ENCODE measurements at regions not wholly inside any gene's neighbourhood (a gene's known extent, or its start where the extent isn't known, plus 50 kb on each side); places are given as distances from the start of the nearest gene placed in this dataset.

DNA sequence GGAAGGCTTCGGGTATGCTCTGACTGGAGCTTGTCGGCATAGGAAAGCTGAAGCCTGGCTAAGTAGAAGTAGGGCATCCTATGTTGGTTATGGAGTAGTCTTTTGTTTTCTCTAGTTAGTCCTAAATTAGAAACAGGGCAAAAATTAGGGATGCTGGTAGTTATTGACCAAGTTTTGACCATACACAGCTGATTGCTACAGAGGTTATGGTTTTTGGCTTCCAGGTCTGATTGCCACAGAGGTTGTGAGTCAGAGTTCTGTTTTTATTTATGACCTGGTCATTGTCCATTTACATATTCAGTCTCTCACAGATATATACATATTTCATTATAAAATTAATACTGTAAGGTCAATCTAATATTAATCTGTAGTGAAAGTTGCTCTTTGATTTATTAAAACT is 219.2 kb downstream of the FSCB start:
- no peak for DNase-seq

DNA sequence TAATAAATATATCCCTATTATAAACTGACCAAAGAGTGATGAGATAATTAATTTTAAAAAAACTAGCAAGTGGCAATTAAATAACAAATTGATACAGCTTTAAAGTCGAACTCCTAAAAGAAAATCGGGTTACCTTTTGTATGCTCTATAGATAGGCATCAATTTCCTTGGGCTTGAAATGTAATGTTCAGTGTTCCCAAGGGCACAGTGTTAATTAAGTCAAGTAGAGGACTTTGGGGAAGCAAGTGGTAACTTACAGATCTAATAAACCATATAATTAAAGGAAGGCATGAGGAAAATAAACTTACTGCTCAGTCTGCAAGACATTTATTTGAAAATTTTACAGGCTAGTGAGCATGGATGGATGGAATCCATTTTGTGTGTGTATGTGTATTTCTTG is 220.9 kb downstream of the FSCB start:
- no peak for DNase-seq

DNA sequence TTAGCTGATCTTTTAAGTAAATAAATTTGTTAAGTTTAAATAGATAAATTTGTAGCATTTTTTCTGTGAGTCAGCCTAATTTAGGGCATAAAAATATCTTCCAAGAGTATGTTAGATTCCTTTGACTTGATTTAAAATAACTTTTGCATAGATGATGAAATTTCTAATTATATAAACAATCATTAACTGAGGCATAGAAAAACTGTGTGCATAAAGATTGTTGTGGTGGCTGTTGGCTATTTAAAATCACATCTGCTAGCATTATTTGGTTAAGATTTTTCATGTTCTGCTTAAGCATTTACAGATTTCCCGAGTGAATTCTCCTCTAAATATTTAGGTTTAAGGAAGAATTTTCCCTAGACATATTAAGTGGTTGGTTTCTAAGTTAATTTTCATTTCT is 223.2 kb downstream of the FSCB start:
- no peak for DNase-seq

DNA sequence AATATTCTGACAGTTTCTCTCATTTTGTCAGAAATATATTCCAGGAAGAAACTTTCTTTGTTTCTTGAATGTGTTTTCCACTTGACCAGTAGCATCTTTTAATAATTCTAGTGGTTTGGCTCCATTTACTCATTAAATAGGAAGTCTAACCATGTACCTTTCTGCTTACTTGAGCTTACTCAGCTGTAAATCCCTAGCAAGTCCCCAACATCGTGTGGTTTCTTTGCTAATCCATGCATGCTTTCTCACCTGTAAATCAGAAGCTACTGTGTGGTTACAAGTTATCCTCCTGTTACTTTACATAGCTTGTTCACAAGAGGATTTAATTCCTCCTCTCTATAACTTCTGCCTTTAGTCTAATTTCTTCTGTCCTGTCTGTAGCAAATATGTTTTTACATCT is 227.7 kb downstream of the FSCB start:
- no peak for DNase-seq

DNA sequence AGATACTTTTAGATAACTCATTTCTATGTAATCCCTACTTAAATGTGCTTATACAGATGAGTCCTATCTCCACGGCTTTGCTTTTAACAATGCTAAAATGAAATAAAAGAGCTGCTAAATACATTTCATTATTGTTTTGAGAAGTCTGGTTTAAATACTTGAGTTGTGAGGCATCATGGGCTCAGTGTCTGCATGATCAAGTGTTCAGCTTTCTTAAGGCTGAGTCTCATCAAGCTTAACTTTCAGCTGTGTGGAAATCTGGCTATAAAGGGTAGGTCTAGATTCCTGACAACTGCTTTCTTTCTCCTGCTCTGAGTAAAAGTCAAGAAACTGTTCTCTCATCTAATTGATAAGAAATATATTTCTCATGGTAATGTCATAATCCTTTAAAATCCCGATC is 235.4 kb downstream of the FSCB start:
- no peak for DNase-seq

DNA sequence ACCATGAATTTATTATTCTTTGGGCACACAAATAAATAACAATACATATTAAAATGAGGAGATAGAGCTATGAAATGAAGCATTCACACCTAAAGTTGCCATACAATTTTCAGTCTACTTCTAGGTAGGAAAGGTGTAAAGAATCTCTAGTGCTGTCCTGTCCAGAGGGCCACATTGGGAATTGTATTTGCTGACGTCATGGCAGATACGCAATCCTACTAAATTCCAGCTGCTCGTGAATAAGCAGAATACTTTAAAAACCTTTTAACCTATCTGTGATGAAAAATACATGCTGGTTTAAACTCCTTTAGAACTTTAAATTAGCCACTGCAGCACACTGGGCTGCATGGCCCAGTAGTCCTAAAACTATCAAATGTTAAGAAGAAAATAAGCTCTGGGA is 236.1 kb downstream of the FSCB start:
- no peak for DNase-seq

DNA sequence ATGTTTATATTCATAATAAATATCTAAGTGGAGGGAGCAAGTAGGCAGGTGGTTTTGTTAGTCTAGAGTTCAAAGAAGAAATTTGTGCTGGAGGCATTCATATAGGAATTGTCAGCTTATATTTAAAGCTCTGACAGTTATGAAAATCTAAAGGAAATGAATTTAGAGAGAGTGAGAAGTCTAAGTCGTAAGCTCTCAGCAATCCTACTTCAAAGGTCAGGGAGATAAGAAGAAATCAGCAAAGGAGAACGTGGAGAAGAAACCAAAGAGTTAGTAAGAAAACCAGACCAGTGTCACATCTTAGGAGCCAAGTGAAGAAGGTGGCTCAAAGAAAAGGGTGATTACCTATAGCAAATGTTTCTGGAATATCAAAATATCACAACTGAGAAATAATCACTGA is 241.8 kb downstream of the FSCB start:
- no peak for DNase-seq

DNA sequence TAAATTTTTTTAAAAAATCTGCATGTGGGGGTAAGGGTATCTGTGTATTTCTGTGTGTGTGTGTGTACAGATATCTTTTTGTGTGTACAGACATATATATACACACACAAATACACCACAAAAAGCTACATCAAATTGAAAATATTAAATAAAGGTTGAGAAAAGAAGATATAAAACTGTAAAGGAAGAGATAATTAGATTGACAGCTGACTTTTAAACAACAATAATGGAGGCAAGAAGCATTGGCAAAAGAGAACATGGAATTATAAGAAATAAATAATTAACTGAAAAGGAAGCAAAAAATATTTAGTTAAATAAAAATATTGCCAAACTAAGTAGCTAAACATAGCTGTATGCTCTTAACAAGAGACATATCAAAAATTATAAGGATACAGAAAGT is 291.4 kb downstream of the FSCB start:
- no peak for DNase-seq

DNA sequence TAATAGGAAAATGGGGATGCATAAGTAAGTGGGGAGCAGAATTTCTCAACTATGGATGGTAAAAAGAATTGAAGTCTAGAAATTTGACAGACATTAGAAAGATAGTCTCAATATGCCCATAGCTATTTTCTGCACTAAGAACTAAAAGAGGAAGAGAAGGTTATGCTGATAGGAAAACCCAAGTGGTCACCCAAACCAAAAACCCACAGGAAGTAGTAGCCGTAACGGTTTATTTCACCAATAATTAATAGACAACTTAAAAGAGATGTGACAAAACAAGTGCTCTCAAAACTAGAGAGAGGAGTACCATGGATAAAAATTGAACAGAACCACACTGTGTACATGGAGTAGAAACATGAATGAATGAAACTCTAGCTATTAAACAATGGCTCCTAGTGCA is 295.4 kb downstream of the FSCB start:
- no peak for DNase-seq

DNA sequence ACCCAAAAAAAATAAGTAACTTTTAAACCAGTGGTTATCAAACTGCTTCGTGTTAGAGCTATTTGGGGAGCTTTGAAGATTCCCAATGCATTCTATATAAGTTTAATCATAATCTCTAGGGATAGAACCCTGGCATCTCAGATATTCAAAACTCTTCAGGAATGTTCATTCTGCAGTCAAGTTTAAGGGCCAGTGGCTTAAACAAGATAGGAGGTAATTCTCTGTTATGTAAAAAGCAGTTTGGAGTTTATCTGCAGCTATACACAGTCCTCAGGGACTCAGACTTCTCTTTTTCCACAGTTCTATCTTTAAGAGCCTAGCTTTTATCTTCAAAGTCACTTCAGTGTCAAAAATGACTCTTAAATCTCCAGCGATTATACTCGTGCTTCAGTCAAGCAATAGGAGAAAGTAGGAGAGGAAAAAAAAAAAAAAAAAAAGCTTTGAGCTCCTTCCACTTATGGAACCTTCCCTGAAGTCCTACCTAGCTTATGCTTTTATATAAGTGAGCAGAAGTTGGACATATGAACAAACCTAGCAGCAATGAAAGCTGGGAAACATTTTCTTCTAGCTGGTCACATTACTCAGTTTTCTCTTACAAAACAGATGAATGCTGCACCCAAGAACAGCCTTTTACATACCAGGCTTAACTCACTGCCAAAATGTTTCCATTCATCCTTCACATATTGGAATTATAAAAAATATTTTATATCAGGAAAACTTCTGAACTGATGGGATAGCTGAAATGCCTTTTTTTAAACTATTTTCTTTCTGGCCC is 302.8 kb downstream of the FSCB start:
- no peak for DNase-seq

DNA sequence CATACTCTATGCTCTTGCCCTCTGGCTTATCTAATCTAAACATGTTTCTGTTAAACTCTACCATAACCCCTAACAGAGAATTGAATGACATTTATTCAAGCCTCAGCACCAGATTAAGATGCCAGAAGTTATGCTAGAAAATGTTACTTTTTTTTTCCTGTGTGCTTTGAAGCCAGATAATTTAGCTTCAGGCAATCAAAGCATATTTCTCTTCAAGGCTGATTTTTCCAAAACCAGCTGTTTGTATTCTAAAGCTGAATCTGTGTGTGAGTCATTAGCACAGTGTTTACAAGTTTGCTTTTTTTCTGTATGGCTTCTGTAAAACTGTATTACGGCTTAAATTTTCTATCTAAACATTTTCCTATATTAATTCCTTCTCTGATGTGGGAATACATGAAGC is 326.1 kb downstream of the FSCB start:
- DNase-seq, result no peak

DNA sequence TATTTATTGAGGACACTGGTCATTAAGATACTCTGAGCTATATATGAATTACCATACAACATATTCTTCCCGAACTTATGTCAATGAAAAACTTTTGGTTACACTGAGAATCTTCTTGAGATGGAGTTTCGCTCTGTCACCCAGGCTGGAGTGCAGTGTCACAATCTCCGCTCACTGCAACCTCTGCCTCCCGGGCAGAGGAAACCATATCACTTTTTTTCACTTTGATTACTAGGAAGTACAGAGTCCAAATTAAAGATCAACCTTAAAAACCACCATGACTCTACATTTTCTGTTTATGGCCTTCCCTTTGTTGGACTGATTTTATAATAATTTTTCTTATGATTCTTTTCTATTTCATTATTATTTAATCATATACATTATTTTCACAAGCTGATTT is 336.5 kb downstream of the FSCB start:
- no peak for DNase-seq

DNA sequence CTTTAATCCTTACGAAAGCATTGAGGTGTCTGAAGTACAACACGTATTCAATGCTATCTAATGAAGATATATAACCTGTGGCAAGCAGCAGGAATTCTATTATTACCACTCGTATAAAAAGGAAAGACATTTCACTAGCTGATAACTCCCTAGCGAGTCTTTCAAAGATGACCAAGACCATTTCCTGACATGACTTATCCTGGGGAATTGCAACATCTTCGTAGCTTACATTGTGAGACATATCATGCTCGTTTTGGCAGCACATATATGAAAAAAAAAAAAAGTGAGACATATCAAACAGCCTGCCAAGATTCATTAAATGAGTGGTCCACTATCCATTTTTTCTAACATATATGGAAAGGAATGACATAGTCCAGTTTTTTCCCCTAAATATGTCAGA is 337.0 kb downstream of the FSCB start:
- DNase-seq, result no peak

DNA sequence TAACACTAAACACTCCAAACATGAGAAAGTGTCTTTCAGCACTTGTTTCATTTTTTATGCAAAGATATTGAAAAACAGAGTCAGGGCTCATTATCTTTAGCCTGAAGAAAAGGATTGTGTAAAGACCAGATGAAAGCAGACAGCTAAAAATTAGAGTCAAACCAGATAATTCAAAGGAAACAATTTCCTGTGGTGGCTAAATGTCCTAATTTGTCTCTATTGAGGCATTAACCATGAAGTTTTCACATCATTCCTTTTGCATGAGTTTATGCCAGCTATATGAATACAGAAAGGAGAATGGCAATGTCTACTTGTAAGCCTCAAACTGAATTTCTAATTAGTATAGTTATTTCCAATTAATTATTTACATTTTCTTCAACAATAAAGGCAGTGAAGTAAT is 338.5 kb downstream of the FSCB start:
- no peak for DNase-seq

DNA sequence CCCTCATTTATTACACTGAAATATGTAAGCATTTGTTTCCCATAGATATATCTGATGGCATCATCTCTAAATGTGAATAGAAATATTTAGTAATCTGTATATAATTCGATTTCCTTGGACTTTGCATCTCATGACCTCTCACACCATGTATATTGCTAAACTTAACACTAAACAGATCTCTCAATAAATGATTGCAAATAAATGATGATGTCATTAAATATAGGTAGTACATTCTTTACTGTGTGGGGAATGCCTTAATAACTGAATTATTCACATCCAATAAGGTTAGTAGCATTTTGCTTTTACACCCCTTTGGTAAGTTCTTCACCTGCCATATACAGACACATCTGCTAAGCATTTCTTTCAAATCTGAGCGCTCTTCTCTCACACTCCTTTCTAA is 340.5 kb downstream of the FSCB start:
- DNase-seq, result no peak

DNA sequence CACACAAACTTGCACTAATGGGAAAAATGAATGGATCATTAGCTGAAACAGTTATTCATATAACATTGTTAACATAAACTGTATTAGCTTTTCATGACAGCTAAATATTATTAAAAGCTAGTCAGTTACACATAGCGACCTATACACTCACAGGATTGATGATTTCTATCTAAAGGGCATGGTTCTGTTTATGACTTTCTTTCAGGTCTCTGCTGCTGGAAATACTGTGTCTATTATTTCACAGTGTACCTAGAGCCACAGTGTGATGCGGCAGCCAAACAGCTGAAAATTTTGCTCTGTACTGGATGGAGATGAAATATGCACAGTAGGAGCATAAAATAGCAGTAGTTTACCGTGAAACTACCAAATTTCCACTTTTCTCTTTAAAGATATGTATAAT is 341.1 kb downstream of the FSCB start:
- DNase-seq, result no peak

DNA sequence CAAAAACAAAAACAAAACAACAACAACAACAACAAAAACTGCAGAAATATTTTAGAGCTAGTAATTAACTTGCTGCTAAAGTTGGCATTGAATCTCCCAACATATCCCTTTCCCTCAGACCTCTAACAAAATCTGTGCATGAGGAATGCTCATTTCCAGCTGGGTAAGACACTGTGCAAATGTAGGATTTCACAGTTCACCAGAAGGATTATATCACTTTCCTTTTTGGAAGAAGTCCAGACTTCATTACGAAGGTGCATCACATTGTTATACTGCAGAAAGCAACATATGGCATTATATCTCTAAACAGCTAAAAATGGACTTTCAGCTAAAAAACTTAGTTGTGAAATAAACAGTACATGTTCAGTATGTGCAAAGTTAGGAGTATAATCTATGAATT is 341.8 kb downstream of the FSCB start:
- peak; percentile 23 for DNase-seq

DNA sequence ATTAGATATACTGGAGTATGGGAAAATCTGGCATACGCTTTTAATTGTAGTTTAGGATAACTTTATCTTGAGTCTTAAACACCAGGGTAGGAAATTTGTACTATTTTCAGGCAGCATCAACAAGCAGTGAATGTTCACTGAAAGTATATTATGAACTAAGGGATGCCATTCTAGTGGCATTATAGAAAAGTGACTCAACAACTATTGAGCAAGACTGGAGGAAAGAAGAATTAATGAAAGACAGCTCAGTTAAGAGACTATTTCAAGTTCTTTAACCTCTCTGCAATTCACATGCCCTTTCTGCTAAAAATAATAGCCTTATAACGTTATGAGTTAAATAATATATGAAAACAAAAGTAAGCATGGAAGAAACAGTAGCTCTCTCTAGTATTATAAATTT is 343.1 kb downstream of the FSCB start:
- no peak for DNase-seq

DNA sequence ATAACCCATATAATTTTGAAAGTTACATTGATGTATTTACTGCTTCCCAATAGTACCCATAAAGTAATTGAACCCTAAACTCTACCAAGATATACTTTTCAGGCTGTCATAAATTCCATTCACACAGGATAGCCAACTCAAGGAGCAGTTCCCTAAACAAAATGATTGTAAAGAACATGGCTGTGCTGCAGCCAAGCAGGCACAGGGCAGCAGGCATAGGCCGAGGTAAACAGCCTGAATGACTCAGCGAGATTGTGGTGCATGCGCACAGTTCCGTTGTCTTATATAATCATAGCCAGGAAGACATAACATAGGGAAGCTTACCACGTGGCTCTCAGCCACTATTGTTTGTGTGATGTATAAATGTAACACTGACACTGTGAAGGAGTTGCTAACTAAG is 344.9 kb downstream of the FSCB start:
- DNase-seq, result no peak

DNA sequence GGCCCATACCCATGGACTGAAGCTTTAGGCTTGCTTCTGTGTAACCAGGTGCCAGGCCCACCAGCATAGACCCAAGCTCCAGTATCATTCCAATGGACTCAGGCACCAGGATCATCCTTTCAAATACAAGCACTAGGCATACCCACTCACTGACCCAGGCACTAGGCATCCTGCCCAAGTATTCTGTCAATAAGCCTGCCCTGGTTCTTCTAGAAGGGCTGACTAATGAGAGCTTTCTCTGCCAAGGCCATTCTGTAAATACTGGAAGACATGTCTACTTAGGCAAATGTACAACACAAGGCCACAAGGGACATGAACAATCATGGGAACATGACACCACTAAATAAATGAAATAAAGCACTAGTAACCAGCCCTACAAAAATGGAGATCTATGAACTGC is 352.2 kb downstream of the FSCB start:
- DNase-seq, result no peak

DNA sequence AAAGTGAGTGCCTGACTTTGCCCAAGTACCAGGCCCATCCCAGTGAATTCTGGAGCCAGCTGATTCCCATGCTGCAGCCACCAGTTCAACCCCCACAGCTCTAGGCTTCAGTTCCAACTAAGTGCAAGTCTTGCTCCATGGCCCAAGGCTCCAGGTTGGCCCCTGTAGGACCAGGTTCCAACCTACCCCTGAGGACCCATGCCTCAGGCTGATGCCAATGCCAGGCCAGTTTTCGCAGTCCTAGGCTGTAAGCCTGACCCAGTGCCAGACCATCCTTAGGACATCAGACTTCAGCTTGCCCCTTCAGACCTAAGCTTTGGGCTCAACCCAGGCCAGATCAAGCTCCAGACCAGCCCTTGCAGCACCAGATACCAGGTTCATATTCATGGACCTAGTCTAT is 352.6 kb downstream of the FSCB start:
- no peak for DNase-seq

DNA sequence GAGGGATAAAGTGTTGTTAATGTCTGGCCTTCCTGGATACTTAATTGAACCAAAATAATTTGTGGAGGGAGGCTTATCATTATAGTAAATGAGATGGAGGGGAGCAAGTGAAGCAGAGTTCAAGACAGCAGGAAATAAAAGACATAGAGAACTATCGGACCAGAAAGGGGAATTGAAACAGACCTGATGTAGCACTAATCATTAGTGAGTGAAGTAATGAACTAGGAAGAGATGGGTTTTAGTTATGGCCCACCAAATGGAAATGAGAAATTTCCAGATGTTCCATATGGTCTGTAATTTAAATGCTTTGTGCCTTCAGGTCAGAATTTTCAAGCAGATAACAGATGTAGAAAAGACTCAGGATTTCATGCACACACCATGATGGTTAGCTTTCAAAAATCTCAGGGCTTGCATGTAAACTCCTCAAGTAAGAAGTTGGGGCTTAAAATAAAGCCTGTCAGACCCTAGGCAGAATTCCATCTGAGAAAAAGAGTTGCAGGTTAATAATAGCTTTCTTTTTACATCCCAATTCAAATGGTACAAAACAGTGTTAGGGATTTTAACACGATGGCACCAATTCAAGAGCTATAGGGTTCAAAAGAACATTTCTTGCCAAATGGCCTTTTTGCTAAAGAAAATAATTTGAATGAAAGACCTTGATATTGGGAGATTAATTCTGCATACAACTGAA is 355.8 kb downstream of the FSCB start:
- no peak for DNase-seq

DNA sequence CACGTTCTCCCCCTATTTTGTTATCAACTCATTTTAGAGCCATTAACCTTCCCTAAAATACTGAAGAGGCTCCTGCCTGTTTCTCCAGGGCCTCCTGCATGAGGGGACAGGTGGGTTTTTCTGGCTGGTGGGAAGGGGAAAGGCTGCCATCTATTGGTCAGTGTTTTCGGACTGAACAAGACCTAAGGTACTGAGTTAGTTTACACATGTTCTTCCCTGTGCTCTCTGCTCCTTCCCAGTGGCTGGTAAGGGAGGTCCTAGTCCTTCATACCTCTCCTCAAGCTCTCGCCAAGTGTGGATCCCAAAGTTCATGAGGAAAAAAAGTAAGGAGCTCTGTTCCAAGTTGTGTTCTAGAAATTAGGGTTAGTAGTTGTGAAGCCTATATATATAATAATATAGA is 357.5 kb downstream of the FSCB start:
- DNase-seq, result peak; percentile 63

DNA sequence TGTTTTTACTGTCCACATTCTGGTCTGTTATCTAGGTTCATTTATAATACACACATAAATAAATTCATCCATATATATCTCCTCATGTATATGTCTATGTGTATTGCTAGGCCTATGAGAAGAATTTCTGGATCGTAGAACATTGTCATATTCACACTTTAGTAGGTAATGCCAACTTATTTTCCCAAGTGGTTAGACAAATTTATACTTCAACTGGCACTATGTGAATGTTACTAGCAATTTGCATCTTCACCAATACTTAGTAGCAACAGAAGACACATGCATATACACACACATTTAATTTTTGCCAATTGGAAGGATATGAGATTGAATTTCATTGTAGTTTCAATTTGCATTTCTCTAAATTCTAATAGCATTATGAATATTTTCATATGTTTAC is 365.1 kb downstream of the FSCB start:
- no peak for DNase-seq

DNA sequence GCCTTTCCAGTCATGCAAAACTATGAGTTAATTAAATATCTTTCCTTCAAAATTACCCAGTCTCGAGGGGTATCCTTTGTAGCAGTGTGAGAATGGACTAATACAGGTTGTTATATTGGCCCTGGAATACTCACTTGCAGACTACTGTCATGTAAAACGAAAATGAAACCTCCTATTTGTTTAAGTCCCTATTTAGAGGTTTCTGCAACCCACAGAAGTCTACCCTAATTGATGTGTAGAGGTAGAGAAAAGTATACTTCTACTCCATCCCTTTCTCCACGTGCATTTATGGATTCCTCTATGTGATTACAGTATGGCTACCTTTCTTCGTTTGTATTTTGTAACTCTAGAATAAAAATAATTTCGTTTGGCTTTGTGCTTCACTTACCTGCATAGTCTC is 371.1 kb downstream of the FSCB start:
- no peak for DNase-seq

Data from NCI-H524 treated with DMSO at 0.1 percent for 48 hours (cell line).